ENCODE measurements at regions not wholly inside any gene's neighbourhood (a gene's known extent, or its start where the extent isn't known, plus 50 kb on each side); places are given as distances from the start of the nearest gene placed in this dataset.

DNA sequence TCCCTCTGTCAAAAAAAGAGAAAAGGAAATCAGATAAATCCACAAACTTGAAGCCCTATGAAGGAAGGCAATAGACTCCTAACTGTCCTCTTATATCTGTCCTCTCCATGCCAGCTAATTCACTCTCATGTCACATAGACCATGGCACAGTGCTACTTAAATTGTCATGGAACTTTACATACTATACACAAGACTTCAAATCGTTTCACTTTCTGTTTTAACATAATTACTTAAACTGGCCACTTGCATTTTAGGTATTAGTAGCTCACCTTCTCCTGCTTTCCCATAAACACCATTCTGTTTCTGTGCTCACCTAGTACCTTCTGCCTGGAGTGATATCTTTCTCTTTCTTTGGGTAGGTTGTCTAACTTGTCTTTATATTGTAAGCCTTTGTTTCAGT lies 816.7 kb upstream of the KIF2B start:
- DNase-seq, result no peak
- Mint-ChIP-seq H3K4me3 (no peak overlapping the region), H3K27me3 (no peaks in the 10 kb centered on the region), H3K4me1 (ENCODE audit: low read depth) (no peaks in the 10 kb centered on the region), H3K9me3 (peaks cover 9% of the 10 kb centered on the region), H3K36me3 (ENCODE audit: low read depth) (no peaks in the 10 kb centered on the region), H3K27ac (no peak overlapping the region)
- ChIA-PET POLR2A (no interaction called here), CTCF (no interaction called here)
- no peak for ATAC-seq (ENCODE audit: poor library complexity)
- Histone ChIP-seq H3K27ac (ENCODE audit: low read depth in 1 of 2, low read length in 2 of 2) (no peak overlapping the region), H3K9me3 (ENCODE audit: control insufficient read depth in 1 of 2, insufficient read depth in 1 of 2, low read length in 2 of 2) (no peaks in the 10 kb centered on the region), H3K4me3 (ENCODE audit: low read length) (no peak overlapping the region), H3K36me3 (ENCODE audit: insufficient read depth, low read length) (no peaks in the 10 kb centered on the region), H3K4me1 (ENCODE audit: insufficient read depth, low read length) (no peaks in the 10 kb centered on the region), H3K27me3 (ENCODE audit: control insufficient read depth in 1 of 2, insufficient read depth in 2 of 2, low read length in 2 of 2) (no peaks in the 10 kb centered on the region)
- TF ChIP-seq, protein P1, sequence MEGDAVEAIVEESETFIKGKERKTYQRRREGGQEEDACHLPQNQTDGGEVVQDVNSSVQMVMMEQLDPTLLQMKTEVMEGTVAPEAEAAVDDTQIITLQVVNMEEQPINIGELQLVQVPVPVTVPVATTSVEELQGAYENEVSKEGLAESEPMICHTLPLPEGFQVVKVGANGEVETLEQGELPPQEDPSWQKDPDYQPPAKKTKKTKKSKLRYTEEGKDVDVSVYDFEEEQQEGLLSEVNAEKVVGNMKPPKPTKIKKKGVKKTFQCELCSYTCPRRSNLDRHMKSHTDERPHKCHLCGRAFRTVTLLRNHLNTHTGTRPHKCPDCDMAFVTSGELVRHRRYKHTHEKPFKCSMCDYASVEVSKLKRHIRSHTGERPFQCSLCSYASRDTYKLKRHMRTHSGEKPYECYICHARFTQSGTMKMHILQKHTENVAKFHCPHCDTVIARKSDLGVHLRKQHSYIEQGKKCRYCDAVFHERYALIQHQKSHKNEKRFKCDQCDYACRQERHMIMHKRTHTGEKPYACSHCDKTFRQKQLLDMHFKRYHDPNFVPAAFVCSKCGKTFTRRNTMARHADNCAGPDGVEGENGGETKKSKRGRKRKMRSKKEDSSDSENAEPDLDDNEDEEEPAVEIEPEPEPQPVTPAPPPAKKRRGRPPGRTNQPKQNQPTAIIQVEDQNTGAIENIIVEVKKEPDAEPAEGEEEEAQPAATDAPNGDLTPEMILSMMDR (IDR thresholded peaks at IDR 0.05), result no peak
- intact Hi-C loops (cut with DNase I, micrococcal nuclease), result no loop called here

DNA sequence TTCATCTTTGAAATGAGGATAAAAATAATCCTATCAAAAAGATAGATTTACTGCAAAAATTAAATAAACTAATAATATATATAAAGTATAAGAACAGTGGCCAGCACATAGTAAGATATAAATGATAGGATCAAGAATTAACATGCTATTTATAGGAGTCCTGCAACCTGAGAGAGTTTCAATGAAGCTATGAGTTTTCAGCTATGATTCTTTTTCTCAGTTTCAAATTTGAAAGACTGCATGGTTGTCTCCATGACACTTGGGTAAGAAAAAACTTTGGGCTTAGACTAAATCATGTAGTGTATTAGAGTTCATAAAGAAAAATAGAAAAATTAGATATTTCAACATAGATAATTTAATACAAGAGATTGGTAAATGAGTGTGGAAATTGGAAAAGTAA lies 817.8 kb upstream of the KIF2B start:
- Histone ChIP-seq H3K4me3 (ENCODE audit: low read length) (no peak overlapping the region), H3K4me1 (ENCODE audit: insufficient read depth, low read length) (no peaks in the 10 kb centered on the region), H3K27ac (ENCODE audit: low read depth in 1 of 2, low read length in 2 of 2) (no peak overlapping the region), H3K36me3 (ENCODE audit: insufficient read depth, low read length) (no peaks in the 10 kb centered on the region), H3K27me3 (ENCODE audit: control insufficient read depth in 1 of 2, insufficient read depth in 2 of 2, low read length in 2 of 2) (no peaks in the 10 kb centered on the region), H3K9me3 (ENCODE audit: control insufficient read depth in 1 of 2, insufficient read depth in 1 of 2, low read length in 2 of 2) (no peaks in the 10 kb centered on the region)
- DNase-seq, result no peak
- TF ChIP-seq, protein P1 (IDR thresholded peaks at IDR 0.05), result no peak
- Mint-ChIP-seq H3K4me3 (no peak overlapping the region), H3K36me3 (ENCODE audit: low read depth) (no peaks in the 10 kb centered on the region), H3K27ac (no peak overlapping the region), H3K4me1 (ENCODE audit: low read depth) (no peaks in the 10 kb centered on the region), H3K9me3 (peaks cover 11% of the 10 kb centered on the region), H3K27me3 (no peaks in the 10 kb centered on the region)
- no peak for ATAC-seq (ENCODE audit: poor library complexity)
- intact Hi-C loops (cut with DNase I, micrococcal nuclease), result no loop called here
- ChIA-PET CTCF (no interaction called here), POLR2A (no interaction called here)

DNA sequence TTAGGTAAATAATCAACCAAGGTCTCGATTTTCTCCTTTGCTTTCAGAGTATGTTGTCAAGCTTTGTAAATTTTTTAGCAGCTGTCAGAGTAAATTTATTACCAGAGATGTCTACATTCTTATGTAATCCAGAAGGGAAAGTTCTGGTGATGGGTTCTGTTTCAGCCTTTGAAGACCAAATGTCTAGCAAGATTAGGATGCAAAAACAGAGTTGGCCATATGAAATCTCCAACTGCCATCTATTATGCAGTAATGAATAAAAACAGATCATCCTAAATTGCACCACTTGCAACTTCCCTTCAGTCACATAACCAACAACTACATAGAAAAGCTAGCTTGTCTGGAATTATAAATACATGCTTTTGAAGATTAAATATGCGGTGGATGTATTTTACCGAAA lies 826.8 kb upstream of the KIF2B start:
- Mint-ChIP-seq H3K27me3 (no peaks in the 10 kb centered on the region), H3K9me3 (peaks cover 9% of the 10 kb centered on the region), H3K27ac (no peak overlapping the region), H3K36me3 (ENCODE audit: low read depth) (no peaks in the 10 kb centered on the region), H3K4me1 (ENCODE audit: low read depth) (no peaks in the 10 kb centered on the region), H3K4me3 (no peak overlapping the region)
- H3K27me3 ChIP-seq (ENCODE audit: control insufficient read depth in 1 of 2, insufficient read depth in 2 of 2, low read length in 2 of 2), result no peaks in the 10 kb centered on the region
- POLR2A ChIA-PET, result no interaction called here
- H3K36me3 ChIP-seq (ENCODE audit: insufficient read depth, low read length), result no peaks in the 10 kb centered on the region
- intact Hi-C loops (cut with DNase I, micrococcal nuclease), result no loop called here
- CTCF ChIA-PET, result no interaction called here
- no peak overlapping the region for H3K4me3 ChIP-seq (ENCODE audit: low read length)
- no peaks in the 10 kb centered on the region for H3K4me1 ChIP-seq (ENCODE audit: insufficient read depth, low read length)
- no peak overlapping the region for H3K27ac ChIP-seq (ENCODE audit: low read depth in 1 of 2, low read length in 2 of 2)
- no peak for ATAC-seq (ENCODE audit: poor library complexity)
- H3K9me3 ChIP-seq (ENCODE audit: control insufficient read depth in 1 of 2, insufficient read depth in 1 of 2, low read length in 2 of 2), result peaks cover 0 to 5% of the 10 kb centered on the region in 2 experiments
- DNase-seq, result no peak
- TF ChIP-seq, protein P1 (IDR thresholded peaks at IDR 0.05), result no peak
